HepG2 (cell line): ENCODE measurements at regions not wholly inside any gene's neighbourhood (a gene's known extent, or its start where the extent isn't known, plus 50 kb on each side); places are given as distances from the start of the nearest gene placed in this dataset.

Experiments used
- ATAC-seq: fragments of 200-7000 bp; cut with Tn5 transposase; 3 replicates; pipeline ENCODE4 v1.9.1; 2020; ENCODE audit warnings: mild to moderate bottlenecking, moderate library complexity
- BruUV-seq: library from RNA; stranded (reverse); fragments of 400-500 nt; replicated peaks from 2 replicates; lab custom pipeline; 2021; lab: Mats Ljungman, UMichigan
- CTCF ChIA-PET: fragments of 300-600 bp; formaldehyde crosslinking; extraction: SDS; loops from one replicate; lab custom pipeline; 2021; ENCODE audit warnings: low total read pairs, inconsistent platforms, low intra/inter-chr PET ratio; lab: Yijun Ruan, JAX
- POLR2A ChIA-PET: fragments of 350-600 bp; sonication (Branson Sonifier 250); formaldehyde crosslinking; loops from one replicate; lab custom pipeline; 2020; ENCODE audit warnings: antibody characterized with exemption, inconsistent platforms; lab: Yijun Ruan, JAX
- DNase-seq: peaks from one replicate; pipeline ENCODE4 v3.0.0-alpha.2; 2015; ENCODE audit warnings: low spot score
- FAIRE-seq: peaks from 3 replicates; lab custom pipeline; 2011; peaks lifted over from hg19 to GRCh38; lab: Jason Lieb, UNC
- H2AFZ ChIP-seq: one replicate; pipeline ENCODE4 v1.6.1; 2011; ENCODE audit warnings: low read length, inconsistent platforms
- H3K27ac ChIP-seq: fragments of 300-600 bp; 3 replicates; pipeline ENCODE4 v1.8.0; 2011; ENCODE audit warnings: mixed run types, mild to moderate bottlenecking, mixed read lengths, low read length, inconsistent platforms; ENCODE audit not compliant: insufficient read depth; ENCODE audit errors: extremely low read length
- H3K27me3 ChIP-seq, 2 experiments: fragments of 200-600 bp in 1 of 2; 2 replicates in 1 of 2; 3 replicates in 1 of 2; pipeline versions ENCODE4 v1.6.0 to v1.8.0; 2011; ENCODE audit warnings: low read length in 2 of 2, mild to moderate bottlenecking in 2 of 2, moderate library complexity in 2 of 2, inconsistent platforms in 1 of 2; ENCODE audit not compliant: insufficient read depth in 2 of 2, control insufficient read depth in 1 of 2
- H3K36me3 ChIP-seq, 2 experiments: fragments of 200-600 bp in 1 of 2; replicated peaks in 1 of 2; 2 replicates in 1 of 2; 3 replicates in 1 of 2; pipeline versions ENCODE4 v1.5.1 to v1.8.0; 2011; ENCODE audit warnings: low read length in 2 of 2, inconsistent platforms in 1 of 2; ENCODE audit not compliant: insufficient read depth in 2 of 2, control insufficient read depth in 1 of 2
- H3K4me1 ChIP-seq: 2 replicates; pipeline ENCODE4 v1.5.1; 2012; ENCODE audit warnings: low read length, inconsistent platforms; ENCODE audit not compliant: insufficient read depth
- H3K4me2 ChIP-seq: 2 replicates; pipeline ENCODE4 v1.6.0; 2011; ENCODE audit warnings: low read depth, low read length, inconsistent platforms
- H3K4me3 ChIP-seq, 3 experiments: fragments of 200-600 bp in 1 of 3; sonication (generic), shearing (Covaris generic) in 1 of 3; replicated peaks in 1 of 3; 2 replicates each; pipeline ENCODE4 v1.5.1; 2011 to 2016; ENCODE audit warnings: low read length in 3 of 3, inconsistent platforms in 2 of 3, low read depth in 2 of 3, mild to moderate bottlenecking in 2 of 3, control low read depth in 1 of 3, mixed read lengths in 1 of 3; ENCODE audit not compliant: insufficient read depth in 1 of 3
- H3K79me2 ChIP-seq: one replicate; pipeline ENCODE4 v1.6.1; 2011; ENCODE audit warnings: low read length, inconsistent platforms; ENCODE audit not compliant: insufficient read depth
- H3K9ac ChIP-seq: 2 replicates; pipeline ENCODE4 v1.6.0; 2011; ENCODE audit warnings: mild to moderate bottlenecking, low read depth, low read length, inconsistent platforms; ENCODE audit not compliant: insufficient read depth
- H3K9me3 ChIP-seq: 2 replicates; pipeline ENCODE4 v1.5.1; 2012; ENCODE audit warnings: mild to moderate bottlenecking, low read length
- H4K20me1 ChIP-seq: 2 replicates; pipeline ENCODE4 v1.6.0; 2011; ENCODE audit warnings: inconsistent platforms, mild to moderate bottlenecking, low read length, moderate library complexity; ENCODE audit not compliant: insufficient read depth
- HOXA5 ChIP-seq: sonication (generic); formaldehyde crosslinking; IDR thresholded peaks from 2 replicates; pipeline ENCODE4 v1.4.0; 2020; ENCODE audit warnings: missing genetic modification reagents
- ZNF646 ChIP-seq: sonication (generic); formaldehyde crosslinking; IDR thresholded peaks from 2 replicates; pipeline ENCODE4 v1.9.0; 2021; ENCODE audit warnings: mild to moderate bottlenecking, missing genetic modification reagents
- WGBS: methylation state at CpG from one replicate; pipeline ENCODE4 v1.1.6; 2017; ENCODE audit warnings: low lambda C conversion rate; 5-methylcytosine and 5-hydroxymethylcytosine counted together
- in situ Hi-C: cut with HindIII; loops from 2 replicates; pipeline ENCODE4 v1.10.0; 2017; ENCODE audit warnings: low pct_unique_long_range_greater_than_20kb; ENCODE audit not compliant: extremely low pct_ligation_motif_present
- intact Hi-C: fragments of 100-400 bp; cut with micrococcal nuclease; formaldehyde crosslinking; loops from one replicate; pipeline ENCODE4 v1.10.0; 2022; ENCODE audit not compliant: unreplicated experiment
- TF ChIP-seq, protein P1 (sequence below): sonication (generic); formaldehyde crosslinking; IDR thresholded peaks from 2 replicates; pipeline ENCODE4 v1.4.0; 2020; ENCODE audit warnings: mild to moderate bottlenecking, low read depth, missing genetic modification reagents
- TF ChIP-seq, protein P2 (sequence below): sonication (generic); formaldehyde crosslinking; IDR thresholded peaks from 2 replicates; pipeline ENCODE4 v1.4.0; 2020; ENCODE audit warnings: missing genetic modification reagents
- TF ChIP-seq, protein P3 (sequence below): sonication (generic); formaldehyde crosslinking; IDR thresholded peaks from 2 replicates; pipeline ENCODE4 v1.4.0; 2020; ENCODE audit warnings: missing genetic modification reagents

GRCh38 chr12:124451016-124451415, 116.4 kb downstream of the NCOR2 start:
- H3K9ac ChIP-seq, result no peak overlapping the region
- no peaks in the 10 kb centered on the region for H3K9me3 ChIP-seq
- H4K20me1 ChIP-seq, result no peaks in the 10 kb centered on the region
- no peaks in the 10 kb centered on the region for H3K79me2 ChIP-seq
- BruUV-seq, result no TSS peak
- DNase-seq (no peak), FAIRE-seq (no peak), ATAC-seq (no peak)
- CTCF ChIA-PET, result no interaction called here
- H3K4me3 ChIP-seq, result no peak overlapping the region
- H2AFZ ChIP-seq, result no peak overlapping the region
- no peaks in the 10 kb centered on the region for H3K27me3 ChIP-seq
- WGBS, result 100% methylated on average over 10 of the region's 11 CpGs
- H3K4me2 ChIP-seq, result no peak overlapping the region
- POLR2A ChIA-PET, result no interaction called here
- no peaks in the 10 kb centered on the region for H3K4me1 ChIP-seq
- TF ChIP-seq, protein P1, sequence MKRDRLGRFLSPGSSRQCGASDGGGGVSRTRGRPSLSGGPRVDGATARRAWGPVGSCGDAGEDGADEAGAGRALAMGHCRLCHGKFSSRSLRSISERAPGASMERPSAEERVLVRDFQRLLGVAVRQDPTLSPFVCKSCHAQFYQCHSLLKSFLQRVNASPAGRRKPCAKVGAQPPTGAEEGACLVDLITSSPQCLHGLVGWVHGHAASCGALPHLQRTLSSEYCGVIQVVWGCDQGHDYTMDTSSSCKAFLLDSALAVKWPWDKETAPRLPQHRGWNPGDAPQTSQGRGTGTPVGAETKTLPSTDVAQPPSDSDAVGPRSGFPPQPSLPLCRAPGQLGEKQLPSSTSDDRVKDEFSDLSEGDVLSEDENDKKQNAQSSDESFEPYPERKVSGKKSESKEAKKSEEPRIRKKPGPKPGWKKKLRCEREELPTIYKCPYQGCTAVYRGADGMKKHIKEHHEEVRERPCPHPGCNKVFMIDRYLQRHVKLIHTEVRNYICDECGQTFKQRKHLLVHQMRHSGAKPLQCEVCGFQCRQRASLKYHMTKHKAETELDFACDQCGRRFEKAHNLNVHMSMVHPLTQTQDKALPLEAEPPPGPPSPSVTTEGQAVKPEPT (CRISPR knock-in tag), result no peak
- TF ChIP-seq ZNF646 (CRISPR knock-in tag) (no peak), HOXA5 (no peak)
- TF ChIP-seq, protein P2, sequence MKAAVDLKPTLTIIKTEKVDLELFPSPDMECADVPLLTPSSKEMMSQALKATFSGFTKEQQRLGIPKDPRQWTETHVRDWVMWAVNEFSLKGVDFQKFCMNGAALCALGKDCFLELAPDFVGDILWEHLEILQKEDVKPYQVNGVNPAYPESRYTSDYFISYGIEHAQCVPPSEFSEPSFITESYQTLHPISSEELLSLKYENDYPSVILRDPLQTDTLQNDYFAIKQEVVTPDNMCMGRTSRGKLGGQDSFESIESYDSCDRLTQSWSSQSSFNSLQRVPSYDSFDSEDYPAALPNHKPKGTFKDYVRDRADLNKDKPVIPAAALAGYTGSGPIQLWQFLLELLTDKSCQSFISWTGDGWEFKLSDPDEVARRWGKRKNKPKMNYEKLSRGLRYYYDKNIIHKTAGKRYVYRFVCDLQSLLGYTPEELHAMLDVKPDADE (CRISPR knock-in tag), result no peak
- TF ChIP-seq, protein P3, sequence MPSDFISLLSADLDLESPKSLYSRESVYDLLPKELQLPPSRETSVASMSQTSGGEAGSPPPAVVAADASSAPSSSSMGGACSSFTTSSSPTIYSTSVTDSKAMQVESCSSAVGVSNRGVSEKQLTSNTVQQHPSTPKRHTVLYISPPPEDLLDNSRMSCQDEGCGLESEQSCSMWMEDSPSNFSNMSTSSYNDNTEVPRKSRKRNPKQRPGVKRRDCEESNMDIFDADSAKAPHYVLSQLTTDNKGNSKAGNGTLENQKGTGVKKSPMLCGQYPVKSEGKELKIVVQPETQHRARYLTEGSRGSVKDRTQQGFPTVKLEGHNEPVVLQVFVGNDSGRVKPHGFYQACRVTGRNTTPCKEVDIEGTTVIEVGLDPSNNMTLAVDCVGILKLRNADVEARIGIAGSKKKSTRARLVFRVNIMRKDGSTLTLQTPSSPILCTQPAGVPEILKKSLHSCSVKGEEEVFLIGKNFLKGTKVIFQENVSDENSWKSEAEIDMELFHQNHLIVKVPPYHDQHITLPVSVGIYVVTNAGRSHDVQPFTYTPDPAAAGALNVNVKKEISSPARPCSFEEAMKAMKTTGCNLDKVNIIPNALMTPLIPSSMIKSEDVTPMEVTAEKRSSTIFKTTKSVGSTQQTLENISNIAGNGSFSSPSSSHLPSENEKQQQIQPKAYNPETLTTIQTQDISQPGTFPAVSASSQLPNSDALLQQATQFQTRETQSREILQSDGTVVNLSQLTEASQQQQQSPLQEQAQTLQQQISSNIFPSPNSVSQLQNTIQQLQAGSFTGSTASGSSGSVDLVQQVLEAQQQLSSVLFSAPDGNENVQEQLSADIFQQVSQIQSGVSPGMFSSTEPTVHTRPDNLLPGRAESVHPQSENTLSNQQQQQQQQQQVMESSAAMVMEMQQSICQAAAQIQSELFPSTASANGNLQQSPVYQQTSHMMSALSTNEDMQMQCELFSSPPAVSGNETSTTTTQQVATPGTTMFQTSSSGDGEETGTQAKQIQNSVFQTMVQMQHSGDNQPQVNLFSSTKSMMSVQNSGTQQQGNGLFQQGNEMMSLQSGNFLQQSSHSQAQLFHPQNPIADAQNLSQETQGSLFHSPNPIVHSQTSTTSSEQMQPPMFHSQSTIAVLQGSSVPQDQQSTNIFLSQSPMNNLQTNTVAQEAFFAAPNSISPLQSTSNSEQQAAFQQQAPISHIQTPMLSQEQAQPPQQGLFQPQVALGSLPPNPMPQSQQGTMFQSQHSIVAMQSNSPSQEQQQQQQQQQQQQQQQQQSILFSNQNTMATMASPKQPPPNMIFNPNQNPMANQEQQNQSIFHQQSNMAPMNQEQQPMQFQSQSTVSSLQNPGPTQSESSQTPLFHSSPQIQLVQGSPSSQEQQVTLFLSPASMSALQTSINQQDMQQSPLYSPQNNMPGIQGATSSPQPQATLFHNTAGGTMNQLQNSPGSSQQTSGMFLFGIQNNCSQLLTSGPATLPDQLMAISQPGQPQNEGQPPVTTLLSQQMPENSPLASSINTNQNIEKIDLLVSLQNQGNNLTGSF (CRISPR knock-in tag), result no peak
- H3K27ac ChIP-seq, result no peak overlapping the region
- peaks cover 6 to 19% of the 10 kb centered on the region in 2 experiments; a peak in 4 of 5 replicates for H3K36me3 ChIP-seq
- in situ Hi-C loops (no loop called here), intact Hi-C loops (no loop called here)
